Amniotic epithelial cell (primary cell): ENCODE measurements at regions not wholly inside any gene's neighbourhood (a gene's known extent, or its start where the extent isn't known, plus 50 kb on each side); places are given as distances from the start of the nearest gene placed in this dataset.
"Not testable (repeated sequence)": the region's sequence is repeated elsewhere in the genome, so short reads cannot be mapped to it uniquely, and the experiment has no call there.

Experiments used
- DNase-seq: peaks from one replicate; pipeline ENCODE4 v3.0.0-alpha.2; 2010; ENCODE audit warnings: low read depth

GRCh38 chr17:77548967-77549366 lies 408.2 kb downstream of the SEC14L1 start:
- DNase-seq, result no peak

- no peak for DNase-seq
Measured at GRCh38 chr17:77549726-77550366, 408.7 kb upstream of the TNRC6C start.

- no peak for DNase-seq
Measured at GRCh38 chr17:77553459-77554066, 404.9 kb upstream of the TNRC6C start.

- DNase-seq, result no peak
Measured at GRCh38 chr17:77555121-77555591, 403.3 kb upstream of the TNRC6C start.

GRCh38 chr17:77555741-77556291 lies 402.7 kb upstream of the TNRC6C start:
- peak; percentile 57 for DNase-seq

DNA sequence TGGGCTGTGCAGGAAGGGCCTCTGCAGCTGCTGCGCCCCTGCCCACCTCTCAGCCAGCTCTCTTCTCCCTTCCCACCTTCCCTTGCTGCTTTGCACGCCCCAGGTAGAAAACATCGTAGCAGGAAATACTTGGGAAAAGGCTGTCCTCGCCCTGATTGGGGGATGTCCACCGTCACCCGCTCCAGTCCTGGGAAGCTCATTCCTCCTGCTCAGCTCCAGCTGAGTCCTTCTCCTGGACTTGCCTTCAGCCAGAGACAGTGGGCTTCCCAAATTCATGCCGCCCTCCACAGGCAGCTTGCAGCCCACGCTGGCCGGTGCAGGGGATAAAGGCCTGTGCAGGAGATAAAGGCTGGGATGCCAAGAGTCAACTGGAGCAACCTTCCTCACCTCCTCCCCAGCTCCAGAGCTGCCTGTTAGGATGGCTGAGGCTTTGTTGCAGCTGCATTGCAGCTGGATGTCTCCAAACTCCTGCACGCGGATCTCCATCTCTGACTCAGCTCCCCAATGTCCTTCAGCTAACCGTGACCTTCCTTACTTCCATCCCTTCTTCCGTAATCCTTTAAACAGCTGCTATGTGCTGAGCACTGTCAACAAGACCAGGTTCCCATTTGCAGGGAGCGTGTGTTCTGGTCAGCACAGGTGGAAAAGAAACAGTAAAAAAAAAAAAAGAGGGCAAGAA lies 402.0 kb upstream of the TNRC6C start:
- DNase-seq, result no peak

DNA sequence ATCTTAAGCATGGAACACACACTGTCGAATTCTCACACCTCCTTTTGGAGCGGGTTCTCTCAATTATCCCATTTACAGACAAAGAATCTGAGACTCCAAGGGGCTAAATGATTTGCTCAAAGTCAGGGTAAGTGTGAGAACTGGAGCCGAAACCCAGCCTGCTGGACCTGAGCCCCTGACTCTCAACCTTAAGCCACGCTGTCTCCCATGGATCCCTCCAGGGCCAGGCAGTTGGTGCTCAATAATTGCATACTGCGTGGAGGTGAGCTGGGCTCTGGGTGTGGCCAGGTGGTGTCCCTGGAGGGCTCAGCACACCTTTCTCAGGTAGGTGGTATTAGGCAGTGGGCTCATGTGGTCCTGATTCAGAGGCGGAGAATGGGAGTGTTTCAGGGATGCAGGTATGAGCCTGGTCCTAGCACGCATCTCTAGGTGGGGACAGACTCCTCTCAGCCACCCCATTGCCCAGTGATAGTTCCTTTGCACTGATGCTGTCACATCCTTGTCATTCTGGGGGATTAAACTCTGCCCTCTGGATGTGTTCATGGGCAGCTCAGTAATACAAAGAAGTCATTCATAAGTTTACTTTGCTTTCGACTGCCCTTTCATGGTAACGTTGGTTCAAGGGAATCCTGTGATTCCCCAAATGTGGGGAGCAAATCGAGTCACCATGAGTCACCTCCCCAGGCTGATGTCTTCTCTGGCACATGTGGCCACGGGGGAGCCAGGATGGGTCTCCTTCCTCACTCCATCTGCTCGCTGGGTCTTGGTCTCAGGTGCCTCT lies 399.5 kb upstream of the TNRC6C start:
- DNase-seq, result no peak

DNA sequence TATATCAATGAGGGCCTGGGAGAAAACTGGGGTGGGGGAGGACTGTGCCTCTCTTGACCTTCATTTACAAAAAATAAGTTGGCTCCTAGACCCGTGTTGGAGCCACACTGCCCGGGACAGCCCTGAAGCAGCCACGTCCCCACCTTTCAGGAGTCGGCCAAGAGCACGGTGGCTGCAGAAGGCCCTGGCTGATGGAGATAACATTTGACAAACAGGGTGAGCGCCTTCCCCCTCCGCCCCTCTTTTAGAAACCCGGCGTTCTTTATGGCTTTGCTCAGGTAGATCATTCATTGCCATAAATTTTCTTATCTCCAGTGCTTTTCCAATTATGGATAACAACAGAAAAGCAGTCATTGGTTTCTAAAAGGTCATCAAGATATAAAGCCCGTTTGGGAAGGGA lies 398.1 kb upstream of the TNRC6C start:
- no peak for DNase-seq

GRCh38 chr17:77560841-77561240 lies 397.7 kb upstream of the TNRC6C start:
- DNase-seq, result no peak

DNA sequence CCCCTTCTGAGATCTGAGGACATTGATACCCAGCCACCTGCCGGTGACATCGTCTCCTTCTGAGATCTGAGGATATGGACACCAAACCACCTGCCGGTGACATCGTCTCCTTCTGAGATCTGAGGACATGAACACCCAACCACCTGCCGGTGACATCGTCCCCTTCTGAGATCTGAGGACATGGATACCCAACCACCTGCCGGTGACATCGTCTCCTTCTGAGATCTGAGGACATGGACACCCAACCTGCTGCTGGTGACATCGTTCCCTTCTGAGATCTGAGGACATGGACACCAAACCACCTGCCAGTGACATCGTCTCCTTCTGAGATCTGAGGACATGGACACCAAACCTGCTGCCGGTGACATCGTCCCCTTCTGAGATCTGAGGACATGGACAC lies 396.1 kb upstream of the TNRC6C start:
- DNase-seq, result not testable (repeated sequence)

GRCh38 chr17:77563439-77564102 lies 394.9 kb upstream of the TNRC6C start:
- no peak for DNase-seq

GRCh38 chr17:77564278-77564920 lies 394.1 kb upstream of the TNRC6C start:
- DNase-seq, result no peak

GRCh38 chr17:77565166-77565565 lies 393.3 kb upstream of the TNRC6C start:
- no peak for DNase-seq

- no peak for DNase-seq
Measured at GRCh38 chr17:77566151-77566550, 392.4 kb upstream of the TNRC6C start.

- no peak for DNase-seq
Measured at GRCh38 chr17:77566566-77567138, 391.9 kb upstream of the TNRC6C start.

DNA sequence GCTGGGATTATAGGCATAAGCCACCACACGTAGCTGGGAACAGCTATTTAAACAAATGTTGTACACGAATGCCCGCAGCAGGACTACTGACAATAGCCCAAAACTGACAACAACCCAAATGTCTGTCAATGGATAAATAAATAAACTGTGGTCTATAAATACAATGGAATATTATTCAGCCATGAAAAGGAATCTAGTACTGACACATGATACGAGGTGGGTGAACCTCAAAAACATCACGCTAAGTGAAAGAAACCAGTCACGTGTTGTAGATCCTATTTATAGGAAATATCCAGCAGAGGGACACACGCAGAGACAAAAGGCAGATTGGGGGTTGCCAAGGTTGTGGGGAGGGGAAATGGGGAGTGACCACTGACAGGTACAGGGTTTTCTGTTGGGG lies 390.0 kb upstream of the TNRC6C start:
- no peak for DNase-seq

- no peak for DNase-seq
Measured at GRCh38 chr17:77569846-77570564, 388.5 kb upstream of the TNRC6C start.

DNA sequence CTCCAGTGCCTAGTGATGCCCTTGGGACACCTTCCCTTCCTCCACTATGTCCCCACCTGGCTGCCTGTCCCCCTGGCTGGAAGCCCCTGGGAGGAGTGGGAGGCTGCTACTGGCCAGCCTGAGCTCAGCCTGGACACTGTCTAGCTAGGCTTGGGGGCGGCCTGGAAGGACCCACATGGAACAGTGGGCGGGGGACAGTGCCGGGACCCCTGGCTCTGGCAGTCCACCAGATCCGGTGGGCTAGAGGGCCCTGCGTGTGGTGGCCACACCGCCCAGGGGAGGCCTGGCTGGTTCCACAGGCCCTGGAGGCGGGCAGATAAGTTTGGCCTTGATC lies 388.0 kb upstream of the TNRC6C start:
- no peak for DNase-seq

DNA sequence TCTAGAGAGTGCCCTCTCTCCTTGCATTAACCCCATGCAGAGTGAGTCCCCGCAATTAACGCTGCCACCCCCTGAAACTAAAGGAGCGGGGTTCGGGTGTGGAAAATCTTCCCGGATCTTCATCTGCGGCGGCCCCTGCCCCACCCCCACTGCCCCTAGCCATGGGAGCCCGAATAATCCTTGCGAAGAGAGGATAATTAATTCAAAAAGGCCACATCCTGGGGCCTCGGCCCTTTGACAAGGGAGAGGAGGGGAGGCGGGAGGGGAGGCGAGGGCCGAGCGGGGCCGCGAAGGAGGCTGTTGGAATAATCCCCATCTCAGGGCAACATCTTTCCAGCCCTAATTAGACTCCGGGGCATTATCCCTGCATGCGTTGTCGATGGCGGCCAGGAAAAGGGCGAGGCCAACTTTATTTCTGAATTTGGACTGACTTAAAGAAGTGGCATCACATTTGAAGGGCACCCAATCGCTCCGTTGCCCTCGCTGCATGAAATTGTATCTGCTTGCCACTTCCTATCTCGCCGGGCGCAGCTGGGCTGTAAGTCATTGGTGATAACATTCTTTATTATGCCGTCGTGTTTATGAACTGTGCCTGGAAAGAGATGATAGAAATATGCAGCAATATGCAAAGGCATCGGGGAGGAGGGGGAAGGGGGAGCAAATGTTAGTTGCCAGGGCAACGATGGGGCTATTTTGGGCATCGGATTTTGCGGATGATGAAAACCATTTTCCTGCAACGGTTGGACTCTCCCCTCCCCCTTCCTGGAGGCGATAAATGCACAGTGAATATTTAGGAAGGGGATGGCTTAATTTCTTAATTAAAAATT lies 387.1 kb upstream of the TNRC6C start:
- DNase-seq, result peak; percentile 24
